ENCODE measurements at regions not wholly inside any gene's neighbourhood (a gene's known extent, or its start where the extent isn't known, plus 50 kb on each side); places are given as distances from the start of the nearest gene placed in this dataset.

GRCh38 chr14:54188064-54188666 is 208.6 kb upstream of the CDKN3 start:
- TF ChIP-seq POLR2A (IDR thresholded peaks at IDR 0.05): no peak
- TF ChIP-seq CTCF (IDR thresholded peaks at IDR 0.05): no peak
